AG10803 (cell line): ENCODE measurements at regions not wholly inside any gene's neighbourhood (a gene's known extent, or its start where the extent isn't known, plus 50 kb on each side); places are given as distances from the start of the nearest gene placed in this dataset.

Experiments
- DNase-seq: peaks from one replicate; pipeline ENCODE4 v3.0.0; 2010; ENCODE audit warnings: low read depth
- H3K4me3 ChIP-seq: 2 replicates; pipeline ENCODE4 v1.5.1; 2011; ENCODE audit warnings: mild to moderate bottlenecking, low read length, control low read depth
- CTCF ChIP-seq: conservative IDR thresholded peaks from 2 replicates; pipeline ENCODE4 v1.5.1; 2011; ENCODE audit warnings: mild to moderate bottlenecking, low read length, control low read depth, inconsistent platforms

- no peak for TF ChIP-seq CTCF
- no peak for DNase-seq
- no peak overlapping the region for H3K4me3 ChIP-seq
These were observed 496.1 kb downstream of the RERGL start for GRCh38 chr12:17593715-17594406.

GRCh38 chr12:17592472-17592871 is 497.5 kb downstream of the RERGL start:
- DNase-seq = no peak
- TF ChIP-seq CTCF = no peak
- no peak overlapping the region for H3K4me3 ChIP-seq

- no peak overlapping the region for H3K4me3 ChIP-seq
- TF ChIP-seq CTCF = no peak
- DNase-seq = no peak
These were observed 498.9 kb downstream of the RERGL start for GRCh38 chr12:17591005-17591681.

GRCh38 chr12:17588968-17589367 is 501.0 kb downstream of the RERGL start:
- no peak for DNase-seq
- peak; percentile 25 for TF ChIP-seq CTCF
- H3K4me3 ChIP-seq = no peak overlapping the region

GRCh38 chr12:17579205-17580026 is 510.6 kb downstream of the RERGL start:
- H3K4me3 ChIP-seq = no peak overlapping the region
- no peak for DNase-seq
- no peak for TF ChIP-seq CTCF

- TF ChIP-seq CTCF = no peak
- no peak for DNase-seq
- no peak overlapping the region for H3K4me3 ChIP-seq
These were observed 512.6 kb downstream of the RERGL start for GRCh38 chr12:17577405-17577804.
